Left ventricle myocardium superior (tissue), 1 donor: ENCODE measurements at regions not wholly inside any gene's neighbourhood (a gene's known extent, or its start where the extent isn't known, plus 50 kb on each side); places are given as distances from the start of the nearest gene placed in this dataset. TPM values are rescaled to one million over a fixed set of nuclear protein-coding genes. Genes with fewer than 3 reads are reported as not detected.

Source experiments
- ATAC-seq: fragments of 200-7000 bp; cut with Tn5 transposase; one replicate; pipeline ENCODE4 v1.9.1; 2020; ENCODE audit warnings: mild to moderate bottlenecking, moderate library complexity
- DNase-seq: peaks from one replicate; pipeline ENCODE4 v3.0.0-alpha.2; 2020
- intact Hi-C: fragments of 100-400 bp; cut with micrococcal nuclease; formaldehyde crosslinking; loops from one replicate; pipeline ENCODE4 v1.11.0; 2022
- microRNA-seq: library from miRNA; unstranded; fragments of <30 nt; microRNA quantifications from one replicate; pipeline ENCODE4 v1.2.0, GENCODE V29; 2020; ENCODE audit warnings: borderline number of aligned reads
- donor health status: DM: no; HTN: yes; CAD: no; lungs with severe emphysema.

DNA sequence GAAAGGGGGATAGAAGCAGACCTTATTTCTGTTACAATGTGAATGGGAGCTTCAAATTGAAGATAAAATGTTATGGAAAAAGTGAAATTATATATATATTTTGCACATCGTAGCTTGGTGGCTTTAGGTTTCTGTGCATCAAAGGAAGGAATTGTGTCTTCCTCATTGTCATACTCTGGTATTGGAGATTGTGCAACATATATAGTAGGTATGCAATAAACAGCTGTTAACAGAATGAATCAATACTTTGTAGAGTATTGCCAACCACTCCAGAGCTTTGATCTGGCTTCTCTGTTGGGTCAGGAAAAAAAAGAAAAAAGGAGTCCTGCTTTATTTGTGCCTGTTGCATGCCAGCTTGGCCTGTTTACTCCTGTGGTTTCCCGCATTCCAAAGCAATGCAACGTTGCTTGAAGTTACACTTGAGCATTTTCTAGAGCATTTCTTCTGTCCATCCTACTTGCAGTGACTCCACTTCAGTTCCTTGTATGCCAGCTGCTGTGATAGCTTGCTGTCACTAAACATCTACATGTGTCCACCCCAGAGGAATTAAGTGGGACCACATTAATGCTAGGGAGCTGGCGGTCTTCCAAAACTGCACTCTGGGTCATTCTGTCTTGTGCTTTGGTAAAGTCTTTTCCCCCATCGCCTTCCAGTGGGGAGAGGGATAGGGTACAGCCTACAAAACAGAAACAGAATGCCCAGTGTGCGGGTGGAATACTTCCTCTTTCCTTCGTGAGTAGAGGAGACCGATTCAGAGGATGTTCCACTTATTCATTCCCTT, 62.0 kb upstream of the MEF2C start:
- intact Hi-C loops: no loop called here
- DNase-seq (no peak), ATAC-seq (no peak)

GRCh38 chr5:88941581-88941980, 58.6 kb upstream of the MEF2C start:
- DNase-seq: no peak
- intact Hi-C loops: no loop called here
- ATAC-seq: no peak

- intact Hi-C loops: no loop called here
- ATAC-seq (no peak), DNase-seq (no peak)
Measured at GRCh38 chr5:88940713-88941112, 57.7 kb upstream of the MEF2C start.

DNA sequence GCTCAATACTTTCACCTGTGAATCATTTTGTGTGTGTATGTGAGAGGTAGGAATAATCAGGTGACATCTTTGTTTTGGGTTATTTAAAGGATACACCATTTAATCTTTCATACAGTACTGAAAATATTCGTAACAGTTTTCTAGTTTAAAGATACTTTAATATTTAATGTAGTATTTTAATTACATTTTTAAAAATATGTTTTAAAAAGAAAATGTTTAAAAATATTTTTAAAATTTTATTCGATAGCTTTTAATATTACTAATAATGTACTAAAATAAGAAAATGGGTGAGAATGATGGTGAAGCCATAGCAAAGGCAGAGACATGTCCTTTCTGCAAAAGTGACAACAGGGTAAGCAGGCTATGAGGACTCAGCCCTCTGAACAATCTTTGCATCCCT, 56.3 kb upstream of the MEF2C start:
- intact Hi-C loops: no loop called here
- DNase-seq (no peak), ATAC-seq (no peak)

- intact Hi-C loops: no loop called here
- DNase-seq (no peak), ATAC-seq (no peak)
Measured at GRCh38 chr5:88938488-88938887, 55.5 kb upstream of the MEF2C start.

- intact Hi-C loops: no loop called here
- no peak for ATAC-seq
- DNase-seq: no peak
Measured at GRCh38 chr5:88937406-88937805, 54.4 kb upstream of the MEF2C start.

- DNase-seq: no peak
- intact Hi-C loops: no loop called here
Measured at GRCh38 chr5:88934439-88934838, 51.5 kb upstream of the MEF2C start.

More at GRCh38 chr5:88934439-88934838, 51.5 kb upstream of the MEF2C start:
- ATAC-seq: no peak

Small RNA genes in the stretch of these regions (microRNA-seq; reads per million reads assigned to microRNA genes)
- gene MIR3660: not detected
